ENCODE measurements at regions not wholly inside any gene's neighbourhood (a gene's known extent, or its start where the extent isn't known, plus 50 kb on each side); places are given as distances from the start of the nearest gene placed in this dataset.
"Not testable (repeated sequence)": the region's sequence is repeated elsewhere in the genome, so short reads cannot be mapped to it uniquely, and the experiment has no call there.

DNA sequence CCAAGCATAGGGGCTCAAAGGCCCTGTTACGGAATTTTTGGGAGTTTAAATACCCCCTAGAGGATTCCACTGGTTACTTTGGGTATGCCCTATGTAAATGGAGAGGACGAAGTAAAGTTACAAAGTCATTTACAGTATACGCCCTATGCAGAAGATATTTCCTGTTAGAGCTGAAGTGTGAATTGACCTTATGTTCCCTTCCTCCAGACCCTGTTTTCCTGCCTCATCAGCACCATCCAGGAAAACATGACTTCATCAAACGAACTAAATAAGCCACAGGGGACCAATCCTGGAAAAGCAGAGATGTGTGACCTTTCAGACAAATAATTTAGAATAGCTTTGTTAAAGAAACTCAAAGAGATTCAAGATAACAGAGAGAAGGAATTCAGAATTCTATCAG is 177.4 kb downstream of the SQOR start:
- ChIA-PET CTCF (no interaction called here), POLR2A (ENCODE audit: unreplicated experiment) (no interaction called here)
- intact Hi-C loops (cut with micrococcal nuclease) = no loop called here
- H3K27ac ChIP-seq (ENCODE audit: low read length) = no peak overlapping the region
- no peaks in the 10 kb centered on the region for H3F3A ChIP-seq (ENCODE audit: low read length, unreplicated experiment)
- no peak overlapping the region for H2AFZ ChIP-seq (ENCODE audit: low read length)
- no TSS peak for BruUV-seq (replicated peaks)
- TF ChIP-seq EZH2 (IDR thresholded peaks at IDR 0.05; ENCODE audit: low read length, unreplicated experiment) = no peak
- TF ChIP-seq, protein P1, sequence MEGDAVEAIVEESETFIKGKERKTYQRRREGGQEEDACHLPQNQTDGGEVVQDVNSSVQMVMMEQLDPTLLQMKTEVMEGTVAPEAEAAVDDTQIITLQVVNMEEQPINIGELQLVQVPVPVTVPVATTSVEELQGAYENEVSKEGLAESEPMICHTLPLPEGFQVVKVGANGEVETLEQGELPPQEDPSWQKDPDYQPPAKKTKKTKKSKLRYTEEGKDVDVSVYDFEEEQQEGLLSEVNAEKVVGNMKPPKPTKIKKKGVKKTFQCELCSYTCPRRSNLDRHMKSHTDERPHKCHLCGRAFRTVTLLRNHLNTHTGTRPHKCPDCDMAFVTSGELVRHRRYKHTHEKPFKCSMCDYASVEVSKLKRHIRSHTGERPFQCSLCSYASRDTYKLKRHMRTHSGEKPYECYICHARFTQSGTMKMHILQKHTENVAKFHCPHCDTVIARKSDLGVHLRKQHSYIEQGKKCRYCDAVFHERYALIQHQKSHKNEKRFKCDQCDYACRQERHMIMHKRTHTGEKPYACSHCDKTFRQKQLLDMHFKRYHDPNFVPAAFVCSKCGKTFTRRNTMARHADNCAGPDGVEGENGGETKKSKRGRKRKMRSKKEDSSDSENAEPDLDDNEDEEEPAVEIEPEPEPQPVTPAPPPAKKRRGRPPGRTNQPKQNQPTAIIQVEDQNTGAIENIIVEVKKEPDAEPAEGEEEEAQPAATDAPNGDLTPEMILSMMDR (conservative IDR thresholded peaks at IDR 0.05; ENCODE audit: low read depth, low read length) = no peak
- TF ChIP-seq EZH2phosphoT487 (IDR thresholded peaks at IDR 0.05; ENCODE audit: borderline replicate concordance, low read length) = no peak
- no peaks in the 10 kb centered on the region for H4K20me1 ChIP-seq (ENCODE audit: low read length)
- no peak overlapping the region for H3K9ac ChIP-seq (ENCODE audit: low read length)
- H3K79me2 ChIP-seq (ENCODE audit: low read length) = no peaks in the 10 kb centered on the region
- no peaks in the 10 kb centered on the region for H3K9me2 ChIP-seq (replicated peaks; ENCODE audit: low read length)
- no peak overlapping the region for H3K4me3 ChIP-seq (ENCODE audit: low read length)
- no peaks in the 10 kb centered on the region for H3K4me1 ChIP-seq (ENCODE audit: insufficient read depth, low read length)
- no peaks in the 10 kb centered on the region for H3K27me3 ChIP-seq (ENCODE audit: low read length)
- ATAC-seq = no peak
- no peaks in the 10 kb centered on the region for H3K9me3 ChIP-seq (ENCODE audit: low read length)
- H3K4me2 ChIP-seq (ENCODE audit: low read length) = no peak overlapping the region
- no peaks in the 10 kb centered on the region for H3K36me3 ChIP-seq (ENCODE audit: low read depth, low read length)
- DNase-seq = no peak

DNA sequence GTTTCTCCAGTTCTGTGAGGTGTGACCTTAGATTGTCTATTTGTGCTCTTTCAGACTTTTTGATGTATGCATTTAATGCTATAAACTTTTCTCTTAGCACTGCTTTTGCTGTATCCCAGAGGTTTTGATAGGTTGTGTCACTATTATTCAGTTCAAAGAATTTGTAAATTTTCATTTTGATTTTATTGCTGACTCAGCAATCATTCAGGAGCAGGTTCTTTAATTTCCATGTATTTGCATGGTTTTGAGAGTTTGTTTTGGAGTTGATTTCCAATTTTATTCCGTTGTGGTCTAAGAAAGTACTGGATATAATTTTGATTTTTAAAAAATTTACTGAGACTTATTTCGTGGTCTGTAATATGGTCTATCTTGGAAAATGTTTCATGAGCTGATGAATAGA is 182.7 kb downstream of the SQOR start:
- H3K9me3 ChIP-seq (ENCODE audit: low read length); H3K27me3 ChIP-seq (ENCODE audit: low read length); POLR2A ChIA-PET (ENCODE audit: unreplicated experiment); H3K4me3 ChIP-seq (ENCODE audit: low read length); intact Hi-C loops (cut with micrococcal nuclease); H3K9me2 ChIP-seq (replicated peaks; ENCODE audit: low read length); CTCF ChIA-PET; H3K27ac ChIP-seq (ENCODE audit: low read length); ATAC-seq; H3K79me2 ChIP-seq (ENCODE audit: low read length); BruUV-seq (replicated peaks); H3K9ac ChIP-seq (ENCODE audit: low read length); H3K4me2 ChIP-seq (ENCODE audit: low read length); H4K20me1 ChIP-seq (ENCODE audit: low read length); H3F3A ChIP-seq (ENCODE audit: low read length, unreplicated experiment); H2AFZ ChIP-seq (ENCODE audit: low read length); H3K36me3 ChIP-seq (ENCODE audit: low read depth, low read length); DNase-seq; H3K4me1 ChIP-seq (ENCODE audit: insufficient read depth, low read length): not testable (repeated sequence)

DNA sequence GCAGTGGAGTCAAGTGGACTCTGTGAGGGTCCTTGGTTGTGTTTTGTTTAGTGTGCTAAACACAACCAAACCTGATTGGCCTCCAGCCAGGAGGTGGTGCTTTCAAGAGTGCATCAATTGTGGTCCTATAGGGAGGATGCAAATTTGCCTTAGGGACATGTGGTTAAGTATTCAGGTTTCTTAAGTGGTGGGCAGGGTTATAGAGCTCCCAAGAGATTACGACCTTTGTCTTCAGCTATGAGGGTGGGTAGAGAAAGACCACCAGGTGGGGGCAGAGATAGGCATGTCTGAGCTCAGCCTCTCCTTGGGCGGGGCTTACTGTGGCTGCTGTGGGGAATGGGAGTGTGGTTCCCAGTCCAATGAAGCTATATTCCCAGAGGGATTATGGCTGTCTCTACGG is 186.6 kb downstream of the SQOR start:
- Histone ChIP-seq H3K4me2 (ENCODE audit: low read length) (no peak overlapping the region), H3K79me2 (ENCODE audit: low read length) (no peaks in the 10 kb centered on the region), H3K9me3 (ENCODE audit: low read length) (no peaks in the 10 kb centered on the region), H3K4me3 (ENCODE audit: low read length) (no peak overlapping the region), H4K20me1 (ENCODE audit: low read length) (no peaks in the 10 kb centered on the region), H3K9me2 (replicated peaks; ENCODE audit: low read length) (no peaks in the 10 kb centered on the region), H3K27ac (ENCODE audit: low read length) (no peak overlapping the region), H2AFZ (ENCODE audit: low read length) (no peak overlapping the region), H3K9ac (ENCODE audit: low read length) (no peak overlapping the region), H3K36me3 (ENCODE audit: low read depth, low read length) (no peaks in the 10 kb centered on the region), H3K27me3 (ENCODE audit: low read length) (no peaks in the 10 kb centered on the region), H3F3A (ENCODE audit: low read length, unreplicated experiment) (no peaks in the 10 kb centered on the region), H3K4me1 (ENCODE audit: insufficient read depth, low read length) (no peaks in the 10 kb centered on the region)
- TF ChIP-seq EZH2 (IDR thresholded peaks at IDR 0.05; ENCODE audit: low read length, unreplicated experiment) (no peak), EZH2phosphoT487 (IDR thresholded peaks at IDR 0.05; ENCODE audit: borderline replicate concordance, low read length) (no peak)
- TF ChIP-seq, protein P1 (conservative IDR thresholded peaks at IDR 0.05; ENCODE audit: low read depth, low read length) = no peak
- DNase-seq = no peak
- no TSS peak for BruUV-seq (replicated peaks)
- no peak for ATAC-seq
- ChIA-PET CTCF (no interaction called here), POLR2A (ENCODE audit: unreplicated experiment) (no interaction called here)
- intact Hi-C loops (cut with micrococcal nuclease) = no loop called here

DNA sequence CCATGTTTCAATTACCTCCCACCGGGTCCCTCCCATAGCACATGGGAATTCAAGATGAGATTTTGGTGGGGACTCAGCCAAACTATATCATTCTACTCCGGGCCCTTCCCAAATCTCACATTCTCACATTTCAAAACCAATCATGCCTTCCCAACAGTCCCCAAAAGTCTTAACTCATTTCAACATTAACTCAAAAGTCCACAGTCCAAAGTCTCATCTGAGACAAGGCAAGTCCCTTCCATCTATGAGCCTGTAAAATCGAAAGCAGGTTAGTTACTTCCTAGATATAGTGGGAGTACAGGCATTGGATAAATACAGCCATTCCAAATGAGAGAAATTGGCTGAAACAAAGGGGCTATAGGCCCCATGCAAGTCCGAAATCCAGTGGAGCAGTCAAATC is 188.1 kb downstream of the SQOR start:
- H3K9me2 ChIP-seq (replicated peaks; ENCODE audit: low read length); H2AFZ ChIP-seq (ENCODE audit: low read length); ATAC-seq; POLR2A ChIA-PET (ENCODE audit: unreplicated experiment); CTCF ChIA-PET; H4K20me1 ChIP-seq (ENCODE audit: low read length); H3K9ac ChIP-seq (ENCODE audit: low read length); BruUV-seq (replicated peaks); H3K27ac ChIP-seq (ENCODE audit: low read length); H3K4me3 ChIP-seq (ENCODE audit: low read length); H3K27me3 ChIP-seq (ENCODE audit: low read length); H3K79me2 ChIP-seq (ENCODE audit: low read length); H3K4me1 ChIP-seq (ENCODE audit: insufficient read depth, low read length); H3K4me2 ChIP-seq (ENCODE audit: low read length); H3F3A ChIP-seq (ENCODE audit: low read length, unreplicated experiment); DNase-seq; intact Hi-C loops (cut with micrococcal nuclease); H3K9me3 ChIP-seq (ENCODE audit: low read length); H3K36me3 ChIP-seq (ENCODE audit: low read depth, low read length): not testable (repeated sequence)

Measured in PC-3 (cell line).